Osteocyte (in vitro differentiated cells): ENCODE measurements at regions not wholly inside any gene's neighbourhood (a gene's known extent, or its start where the extent isn't known, plus 50 kb on each side); places are given as distances from the start of the nearest gene placed in this dataset.

Experiments used
- DNase-seq: peaks from one replicate; pipeline ENCODE4 v3.0.0; 2021; ENCODE audit warnings: mixed read lengths; ENCODE audit not compliant: unreplicated experiment; ENCODE audit errors: extremely low spot score
- H3K27ac Mint-ChIP-seq: one replicate; pipeline ENCODE4 v1.8.0; 2021; ENCODE audit warnings: mild to moderate bottlenecking, mixed read lengths; ENCODE audit not compliant: unreplicated experiment
- H3K27me3 Mint-ChIP-seq: one replicate; pipeline ENCODE4 v1.8.0; 2021; ENCODE audit warnings: mixed read lengths; ENCODE audit not compliant: unreplicated experiment
- H3K36me3 Mint-ChIP-seq: one replicate; pipeline ENCODE4 v1.8.0; 2021; ENCODE audit warnings: mixed read lengths; ENCODE audit not compliant: unreplicated experiment
- H3K4me1 Mint-ChIP-seq: one replicate; pipeline ENCODE4 v1.8.0; 2021; ENCODE audit warnings: mixed read lengths; ENCODE audit not compliant: unreplicated experiment
- H3K4me3 Mint-ChIP-seq: one replicate; pipeline ENCODE4 v1.8.0; 2021; ENCODE audit warnings: mild to moderate bottlenecking, moderate library complexity, mixed read lengths; ENCODE audit not compliant: unreplicated experiment
- H3K9me3 Mint-ChIP-seq: one replicate; pipeline ENCODE4 v1.8.0; 2021; ENCODE audit warnings: mixed read lengths; ENCODE audit not compliant: unreplicated experiment
- TF ChIP-seq, protein P1 (sequence below): fragments of 200-600 bp; sonication (generic); IDR thresholded peaks from 2 replicates; pipeline ENCODE4 v1.5.0; 2021; ENCODE audit warnings: antibody characterized with exemption, mild to moderate bottlenecking, moderate library complexity

GRCh38 chr4:100289530-100289888 is 99.2 kb upstream of the DDIT4L start:
- no peaks in the 10 kb centered on the region for H3K27me3 Mint-ChIP-seq
- H3K4me1 Mint-ChIP-seq, result peaks cover 18% of the 10 kb centered on the region
- H3K9me3 Mint-ChIP-seq, result no peaks in the 10 kb centered on the region
- TF ChIP-seq, protein P1, sequence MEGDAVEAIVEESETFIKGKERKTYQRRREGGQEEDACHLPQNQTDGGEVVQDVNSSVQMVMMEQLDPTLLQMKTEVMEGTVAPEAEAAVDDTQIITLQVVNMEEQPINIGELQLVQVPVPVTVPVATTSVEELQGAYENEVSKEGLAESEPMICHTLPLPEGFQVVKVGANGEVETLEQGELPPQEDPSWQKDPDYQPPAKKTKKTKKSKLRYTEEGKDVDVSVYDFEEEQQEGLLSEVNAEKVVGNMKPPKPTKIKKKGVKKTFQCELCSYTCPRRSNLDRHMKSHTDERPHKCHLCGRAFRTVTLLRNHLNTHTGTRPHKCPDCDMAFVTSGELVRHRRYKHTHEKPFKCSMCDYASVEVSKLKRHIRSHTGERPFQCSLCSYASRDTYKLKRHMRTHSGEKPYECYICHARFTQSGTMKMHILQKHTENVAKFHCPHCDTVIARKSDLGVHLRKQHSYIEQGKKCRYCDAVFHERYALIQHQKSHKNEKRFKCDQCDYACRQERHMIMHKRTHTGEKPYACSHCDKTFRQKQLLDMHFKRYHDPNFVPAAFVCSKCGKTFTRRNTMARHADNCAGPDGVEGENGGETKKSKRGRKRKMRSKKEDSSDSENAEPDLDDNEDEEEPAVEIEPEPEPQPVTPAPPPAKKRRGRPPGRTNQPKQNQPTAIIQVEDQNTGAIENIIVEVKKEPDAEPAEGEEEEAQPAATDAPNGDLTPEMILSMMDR, result no peak
- H3K4me3 Mint-ChIP-seq, result no peak overlapping the region
- H3K36me3 Mint-ChIP-seq, result no peaks in the 10 kb centered on the region
- no peak overlapping the region for H3K27ac Mint-ChIP-seq
- no peak for DNase-seq

DNA sequence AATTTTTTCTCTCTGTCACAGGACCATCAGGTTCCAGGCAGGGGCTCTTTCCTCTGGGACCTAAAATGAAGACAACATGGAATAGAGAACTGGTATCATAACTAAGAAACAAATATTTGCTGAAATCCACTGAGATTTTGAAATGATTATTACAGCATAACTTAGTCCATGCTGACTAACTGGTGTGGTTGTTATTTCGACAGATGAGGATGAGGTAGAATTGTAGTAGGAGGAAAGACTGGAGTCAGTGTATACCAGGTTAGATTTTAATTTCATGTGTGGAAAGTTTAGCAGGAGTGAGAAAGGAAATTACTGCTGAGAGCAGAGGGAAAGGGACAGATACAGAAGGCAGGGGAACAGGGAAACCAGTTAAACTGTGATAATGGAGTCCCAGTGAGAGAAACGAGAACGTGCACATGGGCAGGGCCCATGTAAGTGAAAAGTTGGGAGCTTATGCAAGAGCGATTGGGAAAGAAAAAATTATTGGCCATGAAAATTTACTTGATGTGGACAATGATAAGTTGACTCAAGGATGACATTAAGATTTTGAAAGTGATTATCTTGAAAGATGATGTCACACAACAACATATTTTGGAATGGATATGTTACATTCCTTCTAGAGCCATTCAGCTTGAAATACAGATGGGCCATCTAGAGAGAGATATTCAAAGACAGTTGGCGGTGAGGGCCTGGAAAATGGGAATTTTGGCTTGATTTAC is 98.7 kb upstream of the DDIT4L start:
- no peaks in the 10 kb centered on the region for H3K36me3 Mint-ChIP-seq
- no peaks in the 10 kb centered on the region for H3K9me3 Mint-ChIP-seq
- H3K27ac Mint-ChIP-seq, result no peak overlapping the region
- peaks cover 18% of the 10 kb centered on the region for H3K4me1 Mint-ChIP-seq
- TF ChIP-seq, protein P1, result no peak
- H3K27me3 Mint-ChIP-seq, result no peaks in the 10 kb centered on the region
- no peak for DNase-seq
- H3K4me3 Mint-ChIP-seq, result no peak overlapping the region

DNA sequence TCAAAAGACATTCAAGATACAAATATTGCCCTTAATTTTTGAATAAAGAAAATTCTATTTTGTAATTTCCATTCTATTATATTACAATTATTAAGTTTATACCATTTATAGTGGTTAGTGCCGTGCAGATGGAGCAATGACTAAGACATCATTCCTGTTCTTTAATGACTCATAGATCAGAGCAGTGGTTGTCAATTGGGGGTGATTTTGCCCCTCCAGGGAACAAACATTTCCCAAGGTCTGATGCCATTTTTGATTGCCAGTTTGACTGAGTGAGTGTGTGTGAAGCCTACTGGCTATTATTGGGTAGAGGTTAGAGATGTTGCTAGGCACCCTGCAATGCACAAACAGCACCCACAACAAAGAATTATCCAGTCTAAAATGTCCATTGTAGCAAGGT is 97.9 kb upstream of the DDIT4L start:
- Mint-ChIP-seq H3K36me3 (no peaks in the 10 kb centered on the region), H3K27me3 (no peaks in the 10 kb centered on the region), H3K9me3 (no peaks in the 10 kb centered on the region), H3K4me1 (peaks cover 18% of the 10 kb centered on the region), H3K27ac (no peak overlapping the region), H3K4me3 (no peak overlapping the region)
- no peak for DNase-seq
- TF ChIP-seq, protein P1, result no peak

DNA sequence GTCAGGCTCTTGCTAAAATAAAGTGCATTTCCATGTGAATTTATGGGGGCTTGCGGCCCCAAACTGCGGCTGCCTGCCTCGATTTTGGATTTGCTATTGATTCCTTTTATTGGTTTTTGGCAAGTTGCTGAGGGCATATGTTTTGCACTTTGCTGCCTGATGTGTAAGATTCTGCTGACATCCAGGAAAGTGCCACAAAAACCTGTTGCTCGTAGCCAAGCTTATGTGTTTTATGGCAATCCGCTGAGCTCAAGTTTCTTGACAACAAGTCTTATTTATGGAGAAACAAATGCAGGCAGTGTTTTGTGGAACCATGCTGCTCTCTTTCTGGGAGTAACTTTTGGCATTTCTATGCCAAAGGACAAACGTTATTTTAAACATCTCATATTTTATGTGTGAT is 97.3 kb upstream of the DDIT4L start:
- Mint-ChIP-seq H3K9me3 (no peaks in the 10 kb centered on the region), H3K36me3 (no peaks in the 10 kb centered on the region), H3K4me3 (no peak overlapping the region)

GRCh38 chr4:100286636-100287035 is 96.4 kb upstream of the DDIT4L start:
- no peak for DNase-seq
- Mint-ChIP-seq H3K27ac (peak overlapping the region; percentile 6), H3K4me1 (peaks cover 18% of the 10 kb centered on the region), H3K4me3 (no peak overlapping the region), H3K27me3 (no peaks in the 10 kb centered on the region), H3K9me3 (no peaks in the 10 kb centered on the region), H3K36me3 (no peaks in the 10 kb centered on the region)
- TF ChIP-seq, protein P1, result no peak

More for the DNA sequence above, 97.3 kb upstream of the DDIT4L start:
- TF ChIP-seq, protein P1, result no peak
- no peak overlapping the region for H3K27ac Mint-ChIP-seq
- H3K4me1 Mint-ChIP-seq, result peaks cover 18% of the 10 kb centered on the region
- H3K27me3 Mint-ChIP-seq, result no peaks in the 10 kb centered on the region
- DNase-seq, result no peak
